Astrocyte of the cerebellum (primary cell): ENCODE measurements at regions not wholly inside any gene's neighbourhood (a gene's known extent, or its start where the extent isn't known, plus 50 kb on each side); places are given as distances from the start of the nearest gene placed in this dataset.

Experiments
- DNase-seq: peaks from one replicate; pipeline ENCODE4 v3.0.0-alpha.2; 2011; ENCODE audit warnings: low read depth
- H3K4me3 ChIP-seq: 2 replicates; pipeline ENCODE4 v1.5.1; 2011; ENCODE audit warnings: mild to moderate bottlenecking, low read depth, low read length, moderate library complexity
- in situ Hi-C: cut with HindIII; loops from 2 replicates; pipeline ENCODE4 v1.10.0; 2017; ENCODE audit warnings: low sequenced_read_pairs
- TF ChIP-seq, protein P1 (sequence below): IDR thresholded peaks from 2 replicates; pipeline ENCODE4 v1.5.1; 2012; ENCODE audit warnings: low read length, low read depth, moderate library complexity, mild to moderate bottlenecking; ENCODE audit errors: missing control alignments

DNA sequence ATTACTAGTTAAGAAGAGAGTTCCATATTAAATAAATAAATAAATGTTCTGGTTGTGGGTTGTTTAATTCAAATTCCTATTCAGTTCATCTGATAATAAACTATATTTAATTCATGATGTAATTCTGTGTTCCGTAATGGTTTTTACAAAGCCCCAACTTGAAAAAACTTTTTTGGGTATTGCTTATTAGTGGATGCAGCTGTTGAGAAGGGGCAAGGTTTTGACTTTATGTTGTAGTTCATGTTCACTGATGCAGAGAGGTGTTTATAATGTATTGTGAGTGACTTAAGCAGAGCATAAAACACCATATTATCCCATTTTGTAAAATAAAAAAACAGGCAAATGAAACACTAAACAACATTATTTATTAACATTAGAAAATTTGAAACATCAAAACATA lies 107.3 kb upstream of the TNFSF11 start:
- no peak for DNase-seq
- TF ChIP-seq, protein P1, sequence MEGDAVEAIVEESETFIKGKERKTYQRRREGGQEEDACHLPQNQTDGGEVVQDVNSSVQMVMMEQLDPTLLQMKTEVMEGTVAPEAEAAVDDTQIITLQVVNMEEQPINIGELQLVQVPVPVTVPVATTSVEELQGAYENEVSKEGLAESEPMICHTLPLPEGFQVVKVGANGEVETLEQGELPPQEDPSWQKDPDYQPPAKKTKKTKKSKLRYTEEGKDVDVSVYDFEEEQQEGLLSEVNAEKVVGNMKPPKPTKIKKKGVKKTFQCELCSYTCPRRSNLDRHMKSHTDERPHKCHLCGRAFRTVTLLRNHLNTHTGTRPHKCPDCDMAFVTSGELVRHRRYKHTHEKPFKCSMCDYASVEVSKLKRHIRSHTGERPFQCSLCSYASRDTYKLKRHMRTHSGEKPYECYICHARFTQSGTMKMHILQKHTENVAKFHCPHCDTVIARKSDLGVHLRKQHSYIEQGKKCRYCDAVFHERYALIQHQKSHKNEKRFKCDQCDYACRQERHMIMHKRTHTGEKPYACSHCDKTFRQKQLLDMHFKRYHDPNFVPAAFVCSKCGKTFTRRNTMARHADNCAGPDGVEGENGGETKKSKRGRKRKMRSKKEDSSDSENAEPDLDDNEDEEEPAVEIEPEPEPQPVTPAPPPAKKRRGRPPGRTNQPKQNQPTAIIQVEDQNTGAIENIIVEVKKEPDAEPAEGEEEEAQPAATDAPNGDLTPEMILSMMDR = no peak
- no peak overlapping the region for H3K4me3 ChIP-seq
- in situ Hi-C loops = no loop called here

DNA sequence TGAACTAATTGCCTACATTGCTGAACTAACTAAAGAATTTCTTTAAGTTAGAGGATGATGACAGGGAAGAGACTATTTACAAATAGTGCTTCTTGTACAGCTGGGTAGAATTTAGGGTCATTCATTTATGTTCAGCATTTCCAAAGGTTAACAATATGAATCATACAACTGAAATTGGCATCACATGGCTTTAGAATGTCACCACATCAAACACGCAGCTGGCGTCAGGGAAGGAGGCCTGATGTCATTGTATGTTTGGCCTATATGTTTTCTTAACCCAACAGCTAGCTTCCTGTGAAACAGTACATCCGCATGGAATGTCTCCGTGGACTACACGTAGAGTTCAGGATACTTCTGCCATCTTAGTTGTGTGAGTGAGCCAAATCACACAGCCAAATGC lies 99.0 kb upstream of the TNFSF11 start:
- in situ Hi-C loops = no loop called here
- DNase-seq = no peak
- TF ChIP-seq, protein P1 = no peak
- H3K4me3 ChIP-seq = no peak overlapping the region

DNA sequence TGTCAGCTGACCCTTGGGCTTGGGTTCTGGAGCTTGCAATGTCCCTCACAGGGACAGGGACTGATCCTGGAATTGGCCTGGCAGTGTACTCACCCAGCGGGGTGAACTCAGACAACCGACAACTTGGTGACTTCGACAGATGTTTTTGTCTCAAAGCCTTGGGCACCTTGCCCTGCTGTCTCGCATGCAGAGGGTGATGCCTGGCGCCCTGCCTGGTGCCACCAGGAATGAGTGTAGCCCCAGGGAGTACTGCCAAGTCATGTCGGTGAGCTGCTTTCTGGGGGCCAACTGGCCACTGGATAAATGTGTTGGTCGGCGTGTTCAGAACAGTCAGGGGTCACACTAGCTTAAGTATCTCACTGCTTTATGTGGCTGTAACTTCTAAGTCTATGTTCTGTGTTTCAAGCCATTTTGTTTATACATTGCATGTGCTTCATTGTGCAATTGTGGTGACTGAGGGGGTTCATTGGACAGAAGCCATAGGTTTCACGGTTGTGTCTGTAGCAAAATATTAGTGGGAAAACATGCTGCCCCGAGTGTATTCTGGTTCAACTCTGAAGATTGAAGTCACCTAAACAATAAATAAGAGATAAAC lies 96.3 kb upstream of the TNFSF11 start:
- in situ Hi-C loops = no loop called here
- DNase-seq = peak; percentile 24
- no peak overlapping the region for H3K4me3 ChIP-seq
- TF ChIP-seq, protein P1 = no peak

DNA sequence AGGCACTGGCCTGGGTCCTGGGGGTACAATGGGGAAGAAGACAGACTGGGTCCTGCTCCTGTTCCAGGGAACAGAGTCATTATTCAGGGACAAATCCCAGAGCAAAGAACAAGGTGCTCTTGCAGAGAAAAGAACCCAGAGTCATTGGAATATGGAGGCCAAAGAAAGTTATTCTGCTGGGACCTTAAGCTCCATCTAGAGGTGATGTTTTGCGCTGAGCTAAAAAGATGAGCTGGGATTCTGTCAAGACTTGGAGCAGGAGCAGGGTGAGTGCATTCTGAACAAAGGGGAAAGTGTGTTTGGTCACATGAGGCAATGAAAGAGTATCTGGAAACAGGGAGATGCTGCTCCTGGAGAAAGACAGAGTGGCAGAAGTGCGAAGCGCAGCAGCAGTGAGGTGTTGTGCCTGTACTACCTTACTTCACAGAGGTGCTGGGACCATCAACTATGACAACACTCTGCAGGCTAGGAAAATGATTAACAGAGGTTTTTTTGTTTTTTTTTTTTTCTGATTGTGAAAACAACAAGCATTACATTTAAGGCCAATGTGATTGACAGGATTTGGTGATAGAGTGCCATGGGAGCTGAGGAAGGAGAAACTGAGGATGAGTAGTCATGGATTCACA lies 95.3 kb upstream of the TNFSF11 start:
- in situ Hi-C loops = no loop called here
- TF ChIP-seq, protein P1 = peak; percentile 67
- no peak overlapping the region for H3K4me3 ChIP-seq
- DNase-seq = peak; percentile 29

DNA sequence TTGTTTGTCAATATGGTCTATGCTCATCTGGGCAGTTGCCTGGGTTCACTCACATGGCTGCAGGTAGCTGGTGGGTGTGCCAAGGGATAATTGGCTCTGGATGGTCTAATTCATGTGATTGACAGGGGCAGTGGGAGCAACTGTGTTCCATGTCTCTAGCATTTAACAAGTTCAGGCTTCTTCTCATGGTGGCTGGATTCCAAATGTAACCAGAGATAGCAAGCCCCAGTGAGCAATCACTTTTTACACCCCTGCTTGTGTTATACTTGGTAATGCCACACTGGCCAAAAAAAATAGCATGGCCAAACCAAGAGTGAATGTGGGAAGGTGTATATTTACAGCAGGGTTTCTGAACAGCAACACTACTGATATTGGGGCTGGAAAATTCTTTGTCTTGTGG lies 89.6 kb upstream of the TNFSF11 start:
- DNase-seq = no peak
- H3K4me3 ChIP-seq = no peak overlapping the region
- TF ChIP-seq, protein P1 = no peak
- in situ Hi-C loops = no loop called here

DNA sequence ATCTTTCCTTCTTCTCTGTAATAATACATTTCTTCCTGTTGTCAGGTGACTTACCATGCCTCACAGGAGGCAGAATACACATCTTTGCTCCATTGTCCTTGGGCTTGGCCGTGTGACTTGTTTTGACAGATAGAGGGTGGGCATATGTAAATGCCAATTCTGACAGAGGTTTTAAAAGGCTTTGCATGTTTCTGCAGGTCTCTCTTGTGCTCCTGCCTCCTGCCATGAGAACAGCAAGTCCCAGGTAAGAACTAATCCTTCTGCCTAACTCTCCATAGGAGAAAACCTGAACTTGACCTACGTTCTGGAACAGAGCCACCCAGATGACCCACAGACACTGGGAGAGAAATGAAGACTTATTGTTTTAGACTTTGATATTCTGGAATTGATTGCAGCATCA lies 88.7 kb upstream of the TNFSF11 start:
- TF ChIP-seq, protein P1 = no peak
- H3K4me3 ChIP-seq = no peak overlapping the region
- no peak for DNase-seq
- in situ Hi-C loops = no loop called here
